GM23338 (cell line): ENCODE measurements at regions not wholly inside any gene's neighbourhood (a gene's known extent, or its start where the extent isn't known, plus 50 kb on each side); places are given as distances from the start of the nearest gene placed in this dataset.

Experiments used
- ATAC-seq: fragments of 200-7000 bp; cut with Tn5 transposase; 3 replicates; pipeline ENCODE4 v1.9.1; 2020
- DNase-seq: peaks from one replicate; pipeline ENCODE4 v3.0.0-alpha.2; 2015; ENCODE audit warnings: low spot score
- H2AFZ ChIP-seq: fragments of 200-600 bp; sonication (generic); 2 replicates; pipeline ENCODE4 v1.8.0; 2016; ENCODE audit warnings: antibody characterized with exemption, mild to moderate bottlenecking, moderate library complexity
- H3F3A ChIP-seq: fragments of 200-600 bp; sonication (generic); replicated peaks from 2 replicates; pipeline ENCODE4 v1.8.0; 2017; ENCODE audit warnings: antibody characterized with exemption, mixed run types, low read depth
- H3K27ac ChIP-seq: fragments of 200-600 bp; sonication (generic); 2 replicates; pipeline ENCODE4 v1.6.1; 2016; ENCODE audit warnings: low read depth
- H3K27me3 ChIP-seq: fragments of 200-600 bp; sonication (generic); 2 replicates; pipeline ENCODE4 v1.8.0; 2016; ENCODE audit warnings: mild to moderate bottlenecking, mixed run types, moderate library complexity; ENCODE audit not compliant: insufficient read depth
- H3K36me3 ChIP-seq: fragments of 200-600 bp; sonication (generic); 2 replicates; pipeline ENCODE4 v1.8.0; 2016; ENCODE audit warnings: mild to moderate bottlenecking; ENCODE audit not compliant: insufficient read depth
- H3K4me1 ChIP-seq: fragments of 200-600 bp; sonication (generic); 2 replicates; pipeline ENCODE4 v1.8.0; 2016; ENCODE audit warnings: mild to moderate bottlenecking, moderate library complexity; ENCODE audit not compliant: insufficient read depth
- H3K4me2 ChIP-seq: fragments of 200-600 bp; sonication (generic); 2 replicates; pipeline ENCODE4 v1.7.1; 2017; ENCODE audit warnings: mixed run types
- H3K4me3 ChIP-seq: fragments of 200-600 bp; sonication (generic); 2 replicates; pipeline ENCODE4 v1.6.1; 2016; ENCODE audit warnings: mixed run types
- H3K79me2 ChIP-seq: fragments of 200-600 bp; sonication (generic); replicated peaks from 2 replicates; pipeline ENCODE4 v1.8.0; 2017; ENCODE audit warnings: mild to moderate bottlenecking; ENCODE audit not compliant: insufficient read depth
- H3K9me2 ChIP-seq: fragments of 200-600 bp; sonication (generic); 2 replicates; pipeline ENCODE4 v1.8.0; 2017; ENCODE audit not compliant: insufficient read depth
- H4K20me1 ChIP-seq: fragments of 200-600 bp; sonication (generic); replicated peaks from 2 replicates; pipeline ENCODE4 v1.8.0; 2017; ENCODE audit warnings: mild to moderate bottlenecking; ENCODE audit not compliant: insufficient read depth
- H3K27ac Mint-ChIP-seq: 2 replicates; pipeline ENCODE4 v1.8.0; 2020; ENCODE audit warnings: inconsistent platforms, mild to moderate bottlenecking, moderate library complexity, mixed read lengths
- H3K27me3 Mint-ChIP-seq: 3 replicates; pipeline ENCODE4 v1.8.0; 2022; ENCODE audit warnings: low read depth, mild to moderate bottlenecking, moderate library complexity, mixed read lengths, inconsistent platforms; ENCODE audit not compliant: insufficient read depth, poor library complexity
- H3K36me3 Mint-ChIP-seq: 3 replicates; pipeline ENCODE4 v1.8.0; 2021; ENCODE audit warnings: low read depth, mild to moderate bottlenecking, inconsistent platforms, moderate library complexity, mixed read lengths
- H3K4me1 Mint-ChIP-seq: 3 replicates; pipeline ENCODE4 v1.8.0; 2020; ENCODE audit warnings: mild to moderate bottlenecking, inconsistent platforms, mixed read lengths
- H3K4me3 Mint-ChIP-seq: 3 replicates; pipeline ENCODE4 v1.8.0; 2021; ENCODE audit warnings: moderate library complexity, mild to moderate bottlenecking, inconsistent platforms, mixed read lengths
- H3K9me3 Mint-ChIP-seq: 3 replicates; pipeline ENCODE4 v1.8.0; 2020; ENCODE audit warnings: moderate library complexity, mild to moderate bottlenecking, inconsistent platforms, mixed read lengths
- CREB1 ChIP-seq: fragments of 250-450 bp; sonication (Bioruptor Pico); IDR thresholded peaks from 2 replicates; pipeline ENCODE4 v1.5.0; 2020; ENCODE audit warnings: low read depth, mild to moderate bottlenecking, moderate library complexity
- CTCF ChIP-seq, 2 experiments: fragments of 200-600 bp in 1 of 2; sonication (generic) in 1 of 2; conservative IDR thresholded peaks; 2 replicates each; pipeline versions ENCODE4 v1.5.1 to v1.6.1; 2016 to 2017; ENCODE audit warnings: antibody characterized with exemption in 2 of 2, low read depth in 2 of 2, mild to moderate bottlenecking in 2 of 2, moderate library complexity in 1 of 2
- EZH2 ChIP-seq: fragments of 200-600 bp; sonication (generic); IDR thresholded peaks from one replicate; pipeline ENCODE4 v1.8.0; 2017; ENCODE audit warnings: antibody characterized with exemption, mild to moderate bottlenecking, low read depth; ENCODE audit not compliant: unreplicated experiment
- EZH2phosphoT487 ChIP-seq: fragments of 200-600 bp; sonication (generic); IDR thresholded peaks from one replicate; pipeline ENCODE4 v1.8.1; 2018; ENCODE audit warnings: antibody characterized with exemption; ENCODE audit not compliant: unreplicated experiment
- JUNB ChIP-seq: IDR thresholded peaks from one replicate; pipeline ENCODE4 v1.6.1; 2016; ENCODE audit warnings: antibody characterized with exemption; ENCODE audit not compliant: unreplicated experiment
- NANOG ChIP-seq: IDR thresholded peaks from 2 replicates; pipeline ENCODE4 v1.6.1; 2016; ENCODE audit warnings: antibody characterized with exemption, borderline replicate concordance
- POLR2AphosphoS5 ChIP-seq: IDR thresholded peaks from 2 replicates; pipeline ENCODE4 v1.6.1; 2016; ENCODE audit warnings: antibody characterized with exemption, low read depth
- STAT1 ChIP-seq: IDR thresholded peaks from one replicate; pipeline ENCODE4 v1.6.1; 2016; ENCODE audit warnings: antibody characterized with exemption; ENCODE audit not compliant: unreplicated experiment
- ZNF114 ChIP-seq: fragments of 250-450 bp; sonication (Bioruptor Pico); IDR thresholded peaks from 2 replicates; pipeline ENCODE4 v1.5.0; 2020; ENCODE audit warnings: mild to moderate bottlenecking, moderate library complexity
- ZNF331 ChIP-seq: fragments of 250-450 bp; sonication (Bioruptor Pico); IDR thresholded peaks from 2 replicates; pipeline ENCODE4 v1.5.0; 2020; ENCODE audit warnings: low read depth, mild to moderate bottlenecking, moderate library complexity
- ZNF462 ChIP-seq: fragments of 250-450 bp; sonication (Bioruptor Pico); IDR thresholded peaks from 2 replicates; pipeline ENCODE4 v1.5.0; 2020; ENCODE audit warnings: mild to moderate bottlenecking, moderate library complexity
- TF ChIP-seq, protein P1 (sequence below): IDR thresholded peaks from 2 replicates; pipeline ENCODE4 v1.6.1; 2016; ENCODE audit warnings: antibody characterized with exemption
- TF ChIP-seq, protein P2 (sequence below): IDR thresholded peaks from one replicate; pipeline ENCODE4 v1.6.1; 2018; ENCODE audit warnings: antibody characterized with exemption; ENCODE audit not compliant: unreplicated experiment

DNA sequence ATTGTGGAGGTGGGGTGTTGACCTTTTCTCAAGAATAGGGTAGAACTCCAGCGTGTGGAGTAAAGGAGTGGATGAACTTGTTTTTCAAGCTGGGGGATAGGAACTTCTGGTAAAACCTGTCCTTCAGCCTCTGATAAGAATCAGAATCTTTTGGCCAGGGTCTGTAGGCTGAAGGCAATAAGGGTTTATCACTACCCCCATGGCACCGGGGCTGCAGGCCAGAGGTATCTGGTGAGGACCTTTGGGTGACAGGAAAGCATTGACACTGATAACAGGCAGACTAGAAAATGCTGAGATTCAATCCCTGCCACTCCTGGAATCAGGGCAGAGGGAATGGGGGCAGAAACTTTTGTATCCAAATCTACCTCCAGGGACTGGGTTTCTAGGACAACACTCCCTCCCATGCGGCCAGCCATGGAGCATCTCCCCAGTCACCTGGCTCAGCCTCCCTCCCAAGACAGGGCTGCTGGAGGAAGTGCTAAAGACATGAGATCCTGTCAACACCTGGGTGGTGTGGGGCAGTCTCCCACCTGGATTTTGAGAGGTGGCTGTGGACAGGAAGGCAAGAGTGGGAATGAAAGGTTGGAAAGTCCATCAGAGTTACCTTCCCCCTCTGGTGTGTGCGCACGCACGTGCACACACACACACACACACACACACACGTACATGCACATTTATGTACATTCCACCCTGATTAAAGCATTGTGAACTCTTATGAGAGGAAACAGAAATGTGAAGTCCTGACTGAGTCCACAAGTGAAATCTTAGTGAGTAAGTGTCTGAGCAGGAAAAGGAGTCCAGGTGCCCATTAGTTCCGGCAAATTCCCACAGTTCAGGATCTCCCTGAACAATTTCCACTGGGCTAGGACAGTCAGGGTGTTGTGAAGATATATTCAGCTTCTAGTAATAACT lies 53.1 kb upstream of the MARCHF10 start:
- Mint-ChIP-seq H3K36me3 (no peaks in the 10 kb centered on the region), H3K4me3 (no peak overlapping the region), H3K27me3 (peaks cover 2% of the 10 kb centered on the region), H3K9me3 (no peaks in the 10 kb centered on the region), H3K27ac (no peak overlapping the region), H3K4me1 (peaks cover 8% of the 10 kb centered on the region)
- Histone ChIP-seq H3K9me2 (no peaks in the 10 kb centered on the region), H3K27me3 (no peaks in the 10 kb centered on the region), H3F3A (no peaks in the 10 kb centered on the region), H3K27ac (no peak overlapping the region), H3K36me3 (no peaks in the 10 kb centered on the region), H4K20me1 (no peaks in the 10 kb centered on the region), H3K4me3 (no peak overlapping the region), H3K79me2 (no peaks in the 10 kb centered on the region), H3K4me1 (no peaks in the 10 kb centered on the region), H2AFZ (peak overlapping the region; percentile 56; the same call in 1 of the 2 replicates), H3K4me2 (no peak overlapping the region)
- DNase-seq = no peak
- ATAC-seq = no peak; the same call in 1 of the 3 replicates
- TF ChIP-seq NANOG (no peak), ZNF114 (CRISPR knock-in tag) (no peak), ZNF331 (CRISPR knock-in tag) (no peak), CREB1 (CRISPR knock-in tag) (no peak), EZH2phosphoT487 (no peak), POLR2AphosphoS5 (no peak), STAT1 (no peak), EZH2 (no peak), CTCF (conservative IDR thresholded peaks at IDR 0.05; ENCODE audit: low read depth in 2 of 2) (no peak), JUNB (no peak), ZNF462 (CRISPR knock-in tag) (no peak)
- TF ChIP-seq, protein P1, sequence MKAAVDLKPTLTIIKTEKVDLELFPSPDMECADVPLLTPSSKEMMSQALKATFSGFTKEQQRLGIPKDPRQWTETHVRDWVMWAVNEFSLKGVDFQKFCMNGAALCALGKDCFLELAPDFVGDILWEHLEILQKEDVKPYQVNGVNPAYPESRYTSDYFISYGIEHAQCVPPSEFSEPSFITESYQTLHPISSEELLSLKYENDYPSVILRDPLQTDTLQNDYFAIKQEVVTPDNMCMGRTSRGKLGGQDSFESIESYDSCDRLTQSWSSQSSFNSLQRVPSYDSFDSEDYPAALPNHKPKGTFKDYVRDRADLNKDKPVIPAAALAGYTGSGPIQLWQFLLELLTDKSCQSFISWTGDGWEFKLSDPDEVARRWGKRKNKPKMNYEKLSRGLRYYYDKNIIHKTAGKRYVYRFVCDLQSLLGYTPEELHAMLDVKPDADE = no peak
- TF ChIP-seq, protein P2, sequence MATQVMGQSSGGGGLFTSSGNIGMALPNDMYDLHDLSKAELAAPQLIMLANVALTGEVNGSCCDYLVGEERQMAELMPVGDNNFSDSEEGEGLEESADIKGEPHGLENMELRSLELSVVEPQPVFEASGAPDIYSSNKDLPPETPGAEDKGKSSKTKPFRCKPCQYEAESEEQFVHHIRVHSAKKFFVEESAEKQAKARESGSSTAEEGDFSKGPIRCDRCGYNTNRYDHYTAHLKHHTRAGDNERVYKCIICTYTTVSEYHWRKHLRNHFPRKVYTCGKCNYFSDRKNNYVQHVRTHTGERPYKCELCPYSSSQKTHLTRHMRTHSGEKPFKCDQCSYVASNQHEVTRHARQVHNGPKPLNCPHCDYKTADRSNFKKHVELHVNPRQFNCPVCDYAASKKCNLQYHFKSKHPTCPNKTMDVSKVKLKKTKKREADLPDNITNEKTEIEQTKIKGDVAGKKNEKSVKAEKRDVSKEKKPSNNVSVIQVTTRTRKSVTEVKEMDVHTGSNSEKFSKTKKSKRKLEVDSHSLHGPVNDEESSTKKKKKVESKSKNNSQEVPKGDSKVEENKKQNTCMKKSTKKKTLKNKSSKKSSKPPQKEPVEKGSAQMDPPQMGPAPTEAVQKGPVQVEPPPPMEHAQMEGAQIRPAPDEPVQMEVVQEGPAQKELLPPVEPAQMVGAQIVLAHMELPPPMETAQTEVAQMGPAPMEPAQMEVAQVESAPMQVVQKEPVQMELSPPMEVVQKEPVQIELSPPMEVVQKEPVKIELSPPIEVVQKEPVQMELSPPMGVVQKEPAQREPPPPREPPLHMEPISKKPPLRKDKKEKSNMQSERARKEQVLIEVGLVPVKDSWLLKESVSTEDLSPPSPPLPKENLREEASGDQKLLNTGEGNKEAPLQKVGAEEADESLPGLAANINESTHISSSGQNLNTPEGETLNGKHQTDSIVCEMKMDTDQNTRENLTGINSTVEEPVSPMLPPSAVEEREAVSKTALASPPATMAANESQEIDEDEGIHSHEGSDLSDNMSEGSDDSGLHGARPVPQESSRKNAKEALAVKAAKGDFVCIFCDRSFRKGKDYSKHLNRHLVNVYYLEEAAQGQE = no peak
